ENCODE measurements at regions not wholly inside any gene's neighbourhood (a gene's known extent, or its start where the extent isn't known, plus 50 kb on each side); places are given as distances from the start of the nearest gene placed in this dataset.

- DNase-seq = no peak
Observed at GRCh38 chr2:8574196-8575037, 107.4 kb upstream of the ID2 start.

- peak; percentile 48 for DNase-seq
Observed at GRCh38 chr2:8575038-8575833, 106.6 kb upstream of the ID2 start.

GRCh38 chr2:8575834-8576423 lies 105.9 kb upstream of the ID2 start:
- no peak for DNase-seq

GRCh38 chr2:8576525-8577167 lies 105.2 kb upstream of the ID2 start:
- peak; percentile 48 for DNase-seq

GRCh38 chr2:8577573-8577972 lies 104.3 kb upstream of the ID2 start:
- no peak for DNase-seq

GRCh38 chr2:8578335-8579244 lies 103.3 kb upstream of the ID2 start:
- DNase-seq = no peak

GRCh38 chr2:8579485-8580085 lies 102.3 kb upstream of the ID2 start:
- DNase-seq = no peak

- no peak for DNase-seq
Observed at GRCh38 chr2:8580316-8581233, 101.3 kb upstream of the ID2 start.

GRCh38 chr2:8581234-8581561 lies 100.7 kb upstream of the ID2 start:
- no peak for DNase-seq

GRCh38 chr2:8581601-8582041 lies 100.2 kb upstream of the ID2 start:
- DNase-seq = no peak

GRCh38 chr2:8582191-8582590 lies 99.7 kb upstream of the ID2 start:
- no peak for DNase-seq

- DNase-seq = no peak
Observed at GRCh38 chr2:8582651-8583399, 99.0 kb upstream of the ID2 start.

GRCh38 chr2:8583400-8584173 lies 98.3 kb upstream of the ID2 start:
- DNase-seq = peak; percentile 51

- no peak for DNase-seq
Observed at GRCh38 chr2:8584174-8585066, 97.4 kb upstream of the ID2 start.

GRCh38 chr2:8586457-8587051 lies 95.3 kb upstream of the ID2 start:
- no peak for DNase-seq

GRCh38 chr2:8587251-8587791 lies 94.5 kb upstream of the ID2 start:
- DNase-seq = no peak
